HAP-1 (cell line): ENCODE measurements at regions not wholly inside any gene's neighbourhood (a gene's known extent, or its start where the extent isn't known, plus 50 kb on each side); places are given as distances from the start of the nearest gene placed in this dataset.
"Not testable (repeated sequence)": the region's sequence is repeated elsewhere in the genome, so short reads cannot be mapped to it uniquely, and the experiment has no call there.

ENCODE experiments used
- DNase-seq, 2 experiments: peaks; one replicate each; pipeline ENCODE4 v3.0.0-alpha.2; 2016 to 2020; ENCODE audit warnings: low spot score in 2 of 2
- H3K27me3 ChIP-seq: fragments of 250-450 bp; sonication (Bioruptor Pico); 2 replicates; pipeline ENCODE4 v1.5.1; 2020; ENCODE audit warnings: low read depth, mild to moderate bottlenecking, moderate library complexity
- H3K36me3 ChIP-seq: fragments of 250-450 bp; sonication (Bioruptor Pico); replicated peaks from 2 replicates; pipeline ENCODE4 v1.5.1; 2020; ENCODE audit warnings: mild to moderate bottlenecking
- H3K4me1 ChIP-seq: fragments of 250-450 bp; sonication (Bioruptor Pico); 2 replicates; pipeline ENCODE4 v1.5.1; 2020; ENCODE audit warnings: mild to moderate bottlenecking
- H3K4me3 ChIP-seq: fragments of 250-450 bp; sonication (Bioruptor Pico); 2 replicates; pipeline ENCODE4 v1.5.1; 2020; ENCODE audit warnings: mild to moderate bottlenecking, moderate library complexity
- H3K9me3 ChIP-seq: fragments of 250-450 bp; sonication (Bioruptor Pico); 2 replicates; pipeline ENCODE4 v1.5.1; 2020; ENCODE audit warnings: mild to moderate bottlenecking, moderate library complexity
- in situ Hi-C: fragments of 300-500 bp; cut with MboI; formaldehyde crosslinking; loops from 3 replicates; pipeline ENCODE4 v1.14.3; 2020; ENCODE audit warnings: low sequenced_read_pairs, inconsistent platforms, mixed read lengths

GRCh38 chr15:31615643-31616415 lies 289.2 kb downstream of the KLF13 start:
- Histone ChIP-seq H3K36me3 (no peaks in the 10 kb centered on the region), H3K4me3 (no peak overlapping the region), H3K27me3 (no peaks in the 10 kb centered on the region), H3K4me1 (no peaks in the 10 kb centered on the region), H3K9me3 (no peaks in the 10 kb centered on the region; the same call in 1 of the 2 replicates)
- in situ Hi-C loops, result loop anchor here (25.0 kb wide), 1 partner anchor 346 kb away; no protein-coding TSS in a partner anchor
- DNase-seq, result no peak

GRCh38 chr15:31623297-31623696 lies 296.7 kb downstream of the KLF13 start:
- H3K9me3 ChIP-seq, H3K4me1 ChIP-seq, H3K27me3 ChIP-seq, H3K36me3 ChIP-seq, H3K4me3 ChIP-seq, DNase-seq: not testable (repeated sequence)
- in situ Hi-C loops, result loop anchor here (25.0 kb wide), 1 partner anchor 339 kb away; no protein-coding TSS in a partner anchor

GRCh38 chr15:31624115-31624514 lies 297.5 kb downstream of the KLF13 start:
- H3K9me3 ChIP-seq, DNase-seq, H3K4me1 ChIP-seq, H3K27me3 ChIP-seq, H3K36me3 ChIP-seq, H3K4me3 ChIP-seq: not testable (repeated sequence)
- in situ Hi-C loops, result loop anchor here (25.0 kb wide), 1 partner anchor 338 kb away; no protein-coding TSS in a partner anchor

- DNase-seq, in situ Hi-C loops: not testable (repeated sequence)
These were observed 309.1 kb downstream of the KLF13 start for GRCh38 chr15:31635715-31636114.

GRCh38 chr15:31636911-31637310 lies 310.3 kb downstream of the KLF13 start:
- in situ Hi-C loops, H3K36me3 ChIP-seq, DNase-seq, H3K4me1 ChIP-seq, H3K9me3 ChIP-seq, H3K27me3 ChIP-seq, H3K4me3 ChIP-seq: not testable (repeated sequence)

More at GRCh38 chr15:31635715-31636114, 309.1 kb downstream of the KLF13 start:
- not testable (repeated sequence) for H3K27me3 ChIP-seq, H3K9me3 ChIP-seq, H3K4me3 ChIP-seq, H3K36me3 ChIP-seq, H3K4me1 ChIP-seq

GRCh38 chr15:31643955-31644354 lies 317.3 kb downstream of the KLF13 start:
- DNase-seq, result not testable (repeated sequence)
- in situ Hi-C loops, result loop anchor here (10.0 kb wide), 1 partner anchor 221 kb away; no protein-coding TSS in a partner anchor

GRCh38 chr15:31644761-31645160 lies 318.1 kb downstream of the KLF13 start:
- H3K4me1 ChIP-seq, H3K4me3 ChIP-seq, DNase-seq, H3K9me3 ChIP-seq, H3K36me3 ChIP-seq, H3K27me3 ChIP-seq: not testable (repeated sequence)
- in situ Hi-C loops, result loop anchor here (10.0 kb wide), 1 partner anchor 220 kb away; no protein-coding TSS in a partner anchor

More at GRCh38 chr15:31643955-31644354, 317.3 kb downstream of the KLF13 start:
- not testable (repeated sequence) for H3K4me3 ChIP-seq, H3K36me3 ChIP-seq, H3K4me1 ChIP-seq, H3K9me3 ChIP-seq, H3K27me3 ChIP-seq

GRCh38 chr15:31647337-31647826 lies 320.7 kb downstream of the KLF13 start:
- not testable (repeated sequence) for H3K27me3 ChIP-seq, DNase-seq, H3K4me3 ChIP-seq, H3K4me1 ChIP-seq, H3K9me3 ChIP-seq, H3K36me3 ChIP-seq
- in situ Hi-C loops, result loop anchor here (10.0 kb wide), 1 partner anchor 217 kb away; no protein-coding TSS in a partner anchor

- not testable (repeated sequence) for H3K36me3 ChIP-seq, H3K4me1 ChIP-seq, DNase-seq, H3K9me3 ChIP-seq, H3K4me3 ChIP-seq, H3K27me3 ChIP-seq
- in situ Hi-C loops, result loop anchor here (10.0 kb wide), 1 partner anchor 215 kb away; no protein-coding TSS in a partner anchor
These were observed 323.0 kb downstream of the KLF13 start for GRCh38 chr15:31649634-31650033.

- DNase-seq, result peak in 1 of 2 experiments; percentile 73
- H3K4me3 ChIP-seq, H3K27me3 ChIP-seq, H3K36me3 ChIP-seq, in situ Hi-C loops, H3K9me3 ChIP-seq, H3K4me1 ChIP-seq: not testable (repeated sequence)
These were observed 323.5 kb downstream of the KLF13 start for GRCh38 chr15:31650055-31650701.

- H3K9me3 ChIP-seq, H3K36me3 ChIP-seq, DNase-seq, H3K27me3 ChIP-seq, H3K4me1 ChIP-seq, H3K4me3 ChIP-seq, in situ Hi-C loops: not testable (repeated sequence)
These were observed 330.3 kb downstream of the KLF13 start for GRCh38 chr15:31656915-31657314.

- no peaks in the 10 kb centered on the region for H3K27me3 ChIP-seq
- H3K4me1 ChIP-seq, result no peaks in the 10 kb centered on the region
- H3K4me3 ChIP-seq, result no peak overlapping the region
- no peaks in the 10 kb centered on the region for H3K36me3 ChIP-seq
- in situ Hi-C loops, result no loop called here
- no peak for DNase-seq
- H3K9me3 ChIP-seq, result no peaks in the 10 kb centered on the region
These were observed 334.2 kb downstream of the KLF13 start for GRCh38 chr15:31660816-31661215.

GRCh38 chr15:31665732-31666131 lies 339.1 kb downstream of the KLF13 start:
- H3K4me3 ChIP-seq, DNase-seq, H3K36me3 ChIP-seq, H3K27me3 ChIP-seq, in situ Hi-C loops, H3K9me3 ChIP-seq, H3K4me1 ChIP-seq: not testable (repeated sequence)
